HepG2 (cell line): ENCODE measurements at regions not wholly inside any gene's neighbourhood (a gene's known extent, or its start where the extent isn't known, plus 50 kb on each side); places are given as distances from the start of the nearest gene placed in this dataset.

Source experiments
- ATAC-seq: fragments of 200-7000 bp; cut with Tn5 transposase; 3 replicates; pipeline ENCODE4 v1.9.1; 2020; ENCODE audit warnings: mild to moderate bottlenecking, moderate library complexity
- BruUV-seq: library from RNA; stranded (reverse); fragments of 400-500 nt; replicated peaks from 2 replicates; lab custom pipeline; 2021; lab: Mats Ljungman, UMichigan
- CTCF ChIA-PET: fragments of 300-600 bp; formaldehyde crosslinking; extraction: SDS; loops from one replicate; lab custom pipeline; 2021; ENCODE audit warnings: low total read pairs, inconsistent platforms, low intra/inter-chr PET ratio; lab: Yijun Ruan, JAX
- POLR2A ChIA-PET: fragments of 350-600 bp; sonication (Branson Sonifier 250); formaldehyde crosslinking; loops from one replicate; lab custom pipeline; 2020; ENCODE audit warnings: antibody characterized with exemption, inconsistent platforms; lab: Yijun Ruan, JAX
- DNase-seq: peaks from one replicate; pipeline ENCODE4 v3.0.0-alpha.2; 2015; ENCODE audit warnings: low spot score
- FAIRE-seq: peaks from 3 replicates; lab custom pipeline; 2011; peaks lifted over from hg19 to GRCh38; lab: Jason Lieb, UNC
- H2AFZ ChIP-seq: one replicate; pipeline ENCODE4 v1.6.1; 2011; ENCODE audit warnings: low read length, inconsistent platforms
- H3K27ac ChIP-seq: fragments of 300-600 bp; 3 replicates; pipeline ENCODE4 v1.8.0; 2011; ENCODE audit warnings: mixed run types, mild to moderate bottlenecking, mixed read lengths, low read length, inconsistent platforms; ENCODE audit not compliant: insufficient read depth; ENCODE audit errors: extremely low read length
- H3K27me3 ChIP-seq, 2 experiments: fragments of 200-600 bp in 1 of 2; 2 replicates in 1 of 2; 3 replicates in 1 of 2; pipeline versions ENCODE4 v1.6.0 to v1.8.0; 2011; ENCODE audit warnings: low read length in 2 of 2, mild to moderate bottlenecking in 2 of 2, moderate library complexity in 2 of 2, inconsistent platforms in 1 of 2; ENCODE audit not compliant: insufficient read depth in 2 of 2, control insufficient read depth in 1 of 2
- H3K36me3 ChIP-seq, 2 experiments: fragments of 200-600 bp in 1 of 2; replicated peaks in 1 of 2; 2 replicates in 1 of 2; 3 replicates in 1 of 2; pipeline versions ENCODE4 v1.5.1 to v1.8.0; 2011; ENCODE audit warnings: low read length in 2 of 2, inconsistent platforms in 1 of 2; ENCODE audit not compliant: insufficient read depth in 2 of 2, control insufficient read depth in 1 of 2
- H3K4me1 ChIP-seq: 2 replicates; pipeline ENCODE4 v1.5.1; 2012; ENCODE audit warnings: low read length, inconsistent platforms; ENCODE audit not compliant: insufficient read depth
- H3K4me2 ChIP-seq: 2 replicates; pipeline ENCODE4 v1.6.0; 2011; ENCODE audit warnings: low read depth, low read length, inconsistent platforms
- H3K4me3 ChIP-seq, 3 experiments: fragments of 200-600 bp in 1 of 3; sonication (generic), shearing (Covaris generic) in 1 of 3; replicated peaks in 1 of 3; 2 replicates each; pipeline ENCODE4 v1.5.1; 2011 to 2016; ENCODE audit warnings: low read length in 3 of 3, inconsistent platforms in 2 of 3, low read depth in 2 of 3, mild to moderate bottlenecking in 2 of 3, control low read depth in 1 of 3, mixed read lengths in 1 of 3; ENCODE audit not compliant: insufficient read depth in 1 of 3
- H3K79me2 ChIP-seq: one replicate; pipeline ENCODE4 v1.6.1; 2011; ENCODE audit warnings: low read length, inconsistent platforms; ENCODE audit not compliant: insufficient read depth
- H3K9ac ChIP-seq: 2 replicates; pipeline ENCODE4 v1.6.0; 2011; ENCODE audit warnings: mild to moderate bottlenecking, low read depth, low read length, inconsistent platforms; ENCODE audit not compliant: insufficient read depth
- H3K9me3 ChIP-seq: 2 replicates; pipeline ENCODE4 v1.5.1; 2012; ENCODE audit warnings: mild to moderate bottlenecking, low read length
- H4K20me1 ChIP-seq: 2 replicates; pipeline ENCODE4 v1.6.0; 2011; ENCODE audit warnings: inconsistent platforms, mild to moderate bottlenecking, low read length, moderate library complexity; ENCODE audit not compliant: insufficient read depth
- MTF1 ChIP-seq: sonication (generic); formaldehyde crosslinking; IDR thresholded peaks from 2 replicates; pipeline ENCODE4 v1.5.0; 2020; ENCODE audit warnings: missing genetic modification reagents
- MXD3 ChIP-seq: IDR thresholded peaks from 2 replicates; pipeline ENCODE4 v1.6.1; 2016; ENCODE audit warnings: mild to moderate bottlenecking, missing biosample characterization, missing genetic modification reagents
- NFKBIZ ChIP-seq: IDR thresholded peaks from 2 replicates; pipeline ENCODE4 v1.6.1; 2018; ENCODE audit warnings: missing genetic modification reagents, missing compliant biosample characterization
- SMARCE1 ChIP-seq: fragments of 450-650 bp; IDR thresholded peaks from 2 replicates; pipeline ENCODE4 v1.6.1; 2017; ENCODE audit warnings: borderline replicate concordance
- SRSF4 ChIP-seq: fragments of 200-400 bp; formaldehyde crosslinking; IDR thresholded peaks from one replicate; pipeline ENCODE4 v1.6.1; 2018; ENCODE audit warnings: mild to moderate bottlenecking, low read depth, low read length, moderate library complexity; ENCODE audit not compliant: poor library complexity, severe bottlenecking
- STAG1 ChIP-seq: sonication (generic); formaldehyde crosslinking; IDR thresholded peaks from 2 replicates; pipeline ENCODE4 v1.4.0; 2020; ENCODE audit warnings: missing genetic modification reagents
- TEAD3 ChIP-seq: optimal IDR thresholded peaks from 2 replicates; pipeline ENCODE3; 2016; ENCODE audit warnings: borderline replicate concordance
- ZBTB14 ChIP-seq: sonication (generic); formaldehyde crosslinking; IDR thresholded peaks from 2 replicates; pipeline ENCODE4 v1.4.0; 2020; ENCODE audit warnings: missing genetic modification reagents
- ZGPAT ChIP-seq: IDR thresholded peaks from 2 replicates; pipeline ENCODE4 v1.6.1; 2016; ENCODE audit warnings: mild to moderate bottlenecking
- ZNF256 ChIP-seq: sonication (generic); formaldehyde crosslinking; conservative IDR thresholded peaks from 2 replicates; pipeline ENCODE4 v1.4.0; 2020; ENCODE audit warnings: missing genetic modification reagents
- ZNF570 ChIP-seq: sonication (generic); formaldehyde crosslinking; IDR thresholded peaks from 2 replicates; pipeline ENCODE4 v1.4.0; 2020; ENCODE audit warnings: mild to moderate bottlenecking, missing genetic modification reagents, borderline replicate concordance
- WGBS: methylation state at CpG from one replicate; pipeline ENCODE4 v1.1.6; 2017; ENCODE audit warnings: low lambda C conversion rate; 5-methylcytosine and 5-hydroxymethylcytosine counted together
- in situ Hi-C: cut with HindIII; loops from 2 replicates; pipeline ENCODE4 v1.10.0; 2017; ENCODE audit warnings: low pct_unique_long_range_greater_than_20kb; ENCODE audit not compliant: extremely low pct_ligation_motif_present
- intact Hi-C: fragments of 100-400 bp; cut with micrococcal nuclease; formaldehyde crosslinking; loops from one replicate; pipeline ENCODE4 v1.10.0; 2022; ENCODE audit not compliant: unreplicated experiment
- TF ChIP-seq, protein P1 (sequence below): sonication (generic); formaldehyde crosslinking; IDR thresholded peaks from 2 replicates; pipeline ENCODE4 v1.8.0; 2022; ENCODE audit warnings: mild to moderate bottlenecking, missing genetic modification reagents, moderate library complexity
- TF ChIP-seq, protein P2 (sequence below), 2 experiments: sonication (generic) in 1 of 2; formaldehyde crosslinking in 1 of 2; IDR thresholded peaks; 2 replicates each; pipeline versions ENCODE4 v1.4.0 to v1.6.1; 2018 to 2020; ENCODE audit warnings: missing genetic modification reagents in 2 of 2, borderline replicate concordance in 1 of 2, low read depth in 1 of 2, mild to moderate bottlenecking in 1 of 2, missing biosample characterization in 1 of 2
- TF ChIP-seq, protein P3 (sequence below): sonication (generic); formaldehyde crosslinking; IDR thresholded peaks from 2 replicates; pipeline ENCODE4 v1.9.0; 2021; ENCODE audit warnings: missing genetic modification reagents, borderline replicate concordance
- TF ChIP-seq, protein P4 (sequence below): sonication (generic); formaldehyde crosslinking; IDR thresholded peaks from 2 replicates; pipeline ENCODE4 v1.8.1; 2023; ENCODE audit warnings: mild to moderate bottlenecking, missing genetic modification reagents

- no peak for TF ChIP-seq ZBTB14 (CRISPR knock-in tag)
- no peak for TF ChIP-seq MXD3 (CRISPR knock-in tag)
- TF ChIP-seq, all 625 proteins: peak for 0
Observed at GRCh38 chr13:111906306-111906705, 160.6 kb upstream of the SOX1 start (continued).

DNA sequence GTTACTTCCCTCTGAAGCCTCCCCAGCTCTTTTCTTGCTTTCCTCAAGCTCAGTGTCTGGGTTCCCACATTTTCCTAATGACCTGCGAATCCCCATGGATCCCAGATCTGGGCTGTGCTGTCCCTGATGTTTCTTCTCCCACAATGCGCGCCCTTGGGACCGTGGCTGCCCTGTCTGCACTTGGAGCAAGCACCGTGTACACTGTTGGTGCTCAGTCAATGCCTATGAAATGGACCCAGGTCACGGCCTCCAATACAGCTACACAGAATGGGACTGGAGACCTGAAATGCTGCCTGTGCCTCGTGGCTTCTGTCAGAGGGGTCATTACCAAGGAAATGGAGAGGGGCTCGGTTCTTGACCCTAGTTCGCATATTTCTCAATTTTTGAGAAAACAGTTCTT lies 160.1 kb upstream of the SOX1 start:
- no TSS peak for BruUV-seq
- Histone ChIP-seq H3K27me3 (peaks cover 3 to 42% of the 10 kb centered on the region in 2 experiments; a peak in 3 of 5 replicates), H4K20me1 (no peaks in the 10 kb centered on the region), H2AFZ (no peak overlapping the region), H3K79me2 (no peaks in the 10 kb centered on the region), H3K4me2 (no peak overlapping the region), H3K9ac (no peak overlapping the region), H3K27ac (no peak overlapping the region), H3K4me1 (no peaks in the 10 kb centered on the region), H3K4me3 (no peak overlapping the region), H3K36me3 (no peaks in the 10 kb centered on the region), H3K9me3 (no peaks in the 10 kb centered on the region)
- ChIA-PET POLR2A (no interaction called here), CTCF (no interaction called here)
- intact Hi-C loops (no loop called here), in situ Hi-C loops (no loop called here)
- DNase-seq = no peak
- WGBS = 16% methylated on average over 8 of the region's 9 CpGs
- no peak for FAIRE-seq
- no peak for ATAC-seq
- TF ChIP-seq ZGPAT (CRISPR knock-in tag) (no peak), SMARCE1 (no peak), TEAD3 (CRISPR knock-in tag) (no peak), STAG1 (CRISPR knock-in tag) (no peak), ZNF256 (CRISPR knock-in tag) (no peak), NFKBIZ (CRISPR knock-in tag) (no peak), MTF1 (no peak), ZNF570 (CRISPR knock-in tag) (no peak), SRSF4 (no peak)
- TF ChIP-seq, protein P1, sequence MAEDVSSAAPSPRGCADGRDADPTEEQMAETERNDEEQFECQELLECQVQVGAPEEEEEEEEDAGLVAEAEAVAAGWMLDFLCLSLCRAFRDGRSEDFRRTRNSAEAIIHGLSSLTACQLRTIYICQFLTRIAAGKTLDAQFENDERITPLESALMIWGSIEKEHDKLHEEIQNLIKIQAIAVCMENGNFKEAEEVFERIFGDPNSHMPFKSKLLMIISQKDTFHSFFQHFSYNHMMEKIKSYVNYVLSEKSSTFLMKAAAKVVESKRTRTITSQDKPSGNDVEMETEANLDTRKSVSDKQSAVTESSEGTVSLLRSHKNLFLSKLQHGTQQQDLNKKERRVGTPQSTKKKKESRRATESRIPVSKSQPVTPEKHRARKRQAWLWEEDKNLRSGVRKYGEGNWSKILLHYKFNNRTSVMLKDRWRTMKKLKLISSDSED (CRISPR knock-in tag) = no peak
- TF ChIP-seq, protein P2, sequence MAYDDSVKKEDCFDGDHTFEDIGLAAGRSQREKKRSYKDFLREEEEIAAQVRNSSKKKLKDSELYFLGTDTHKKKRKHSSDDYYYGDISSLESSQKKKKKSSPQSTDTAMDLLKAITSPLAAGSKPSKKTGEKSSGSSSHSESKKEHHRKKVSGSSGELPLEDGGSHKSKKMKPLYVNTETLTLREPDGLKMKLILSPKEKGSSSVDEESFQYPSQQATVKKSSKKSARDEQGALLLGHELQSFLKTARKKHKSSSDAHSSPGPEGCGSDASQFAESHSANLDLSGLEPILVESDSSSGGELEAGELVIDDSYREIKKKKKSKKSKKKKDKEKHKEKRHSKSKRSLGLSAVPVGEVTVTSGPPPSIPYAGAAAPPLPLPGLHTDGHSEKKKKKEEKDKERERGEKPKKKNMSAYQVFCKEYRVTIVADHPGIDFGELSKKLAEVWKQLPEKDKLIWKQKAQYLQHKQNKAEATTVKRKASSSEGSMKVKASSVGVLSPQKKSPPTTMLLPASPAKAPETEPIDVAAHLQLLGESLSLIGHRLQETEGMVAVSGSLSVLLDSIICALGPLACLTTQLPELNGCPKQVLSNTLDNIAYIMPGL (CRISPR knock-in tag; IDR thresholded peaks at IDR 0.05; ENCODE audit: borderline replicate concordance in 1 of 2, low read depth in 1 of 2) = no peak
- TF ChIP-seq, protein P3, sequence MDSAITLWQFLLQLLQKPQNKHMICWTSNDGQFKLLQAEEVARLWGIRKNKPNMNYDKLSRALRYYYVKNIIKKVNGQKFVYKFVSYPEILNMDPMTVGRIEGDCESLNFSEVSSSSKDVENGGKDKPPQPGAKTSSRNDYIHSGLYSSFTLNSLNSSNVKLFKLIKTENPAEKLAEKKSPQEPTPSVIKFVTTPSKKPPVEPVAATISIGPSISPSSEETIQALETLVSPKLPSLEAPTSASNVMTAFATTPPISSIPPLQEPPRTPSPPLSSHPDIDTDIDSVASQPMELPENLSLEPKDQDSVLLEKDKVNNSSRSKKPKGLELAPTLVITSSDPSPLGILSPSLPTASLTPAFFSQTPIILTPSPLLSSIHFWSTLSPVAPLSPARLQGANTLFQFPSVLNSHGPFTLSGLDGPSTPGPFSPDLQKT (CRISPR knock-in tag) = no peak
- TF ChIP-seq, protein P4, sequence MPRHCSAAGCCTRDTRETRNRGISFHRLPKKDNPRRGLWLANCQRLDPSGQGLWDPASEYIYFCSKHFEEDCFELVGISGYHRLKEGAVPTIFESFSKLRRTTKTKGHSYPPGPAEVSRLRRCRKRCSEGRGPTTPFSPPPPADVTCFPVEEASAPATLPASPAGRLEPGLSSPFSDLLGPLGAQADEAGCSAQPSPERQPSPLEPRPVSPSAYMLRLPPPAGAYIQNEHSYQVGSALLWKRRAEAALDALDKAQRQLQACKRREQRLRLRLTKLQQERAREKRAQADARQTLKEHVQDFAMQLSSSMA (CRISPR knock-in tag) = no peak
